SK-N-SH (cell line): ENCODE measurements at regions not wholly inside any gene's neighbourhood (a gene's known extent, or its start where the extent isn't known, plus 50 kb on each side); places are given as distances from the start of the nearest gene placed in this dataset.

Experiments
- CTCF ChIA-PET: fragments of 300-600, 350-600 bp; formaldehyde crosslinking; extraction: SDS; loops from one replicate; lab custom pipeline; 2021; lab: Yijun Ruan, JAX
- POLR2A ChIA-PET: fragments of 350-600 bp; sonication (Branson Sonifier 250); formaldehyde crosslinking; extraction: SDS; loops from one replicate; lab custom pipeline; 2020; ENCODE audit warnings: antibody characterized with exemption, inconsistent platforms; lab: Yijun Ruan, JAX
- DNase-seq: peaks from one replicate; pipeline ENCODE4 v3.0.0; 2012
- H2AFZ ChIP-seq: fragments of 200-600 bp; sonication (generic); 2 replicates; pipeline ENCODE4 v1.8.1; 2016; ENCODE audit warnings: antibody characterized with exemption, mild to moderate bottlenecking, low read depth
- H3F3A ChIP-seq: fragments of 200-600 bp; sonication (generic); replicated peaks from 2 replicates; pipeline ENCODE3; 2016; ENCODE audit warnings: antibody characterized with exemption, mild to moderate bottlenecking; ENCODE audit not compliant: insufficient read depth
- H3K27ac ChIP-seq, 2 experiments: fragments of 200-500 bp in 1 of 2; fragments of 200-600 bp in 1 of 2; sonication (Bioruptor generic) in 1 of 2; sonication (generic), shearing (Covaris generic) in 1 of 2; 2 replicates each; pipeline versions ENCODE4 v1.5.1 to v1.6.1; 2014 to 2016; ENCODE audit warnings: low read depth in 2 of 2, inconsistent platforms in 1 of 2, low read length in 1 of 2, mild to moderate bottlenecking in 1 of 2, mixed read lengths in 1 of 2
- H3K27me3 ChIP-seq: fragments of 200-600 bp; sonication (generic), shearing (Covaris generic); 2 replicates; pipeline ENCODE4 v1.6.1; 2016; ENCODE audit warnings: mixed run types; ENCODE audit not compliant: insufficient read depth
- H3K36me3 ChIP-seq, 2 experiments: fragments of 200-500 bp in 1 of 2; fragments of 200-600 bp in 1 of 2; sonication (Bioruptor generic) in 1 of 2; sonication (generic) in 1 of 2; replicated peaks in 1 of 2; 2 replicates each; pipeline versions ENCODE3 to v1.5.1; 2014 to 2016; ENCODE audit warnings: low read length in 1 of 2, mild to moderate bottlenecking in 1 of 2; ENCODE audit not compliant: insufficient read depth in 2 of 2, control insufficient read depth in 1 of 2
- H3K4me1 ChIP-seq, 2 experiments: fragments of 200-500 bp in 1 of 2; fragments of 200-600 bp in 1 of 2; sonication (Bioruptor generic) in 1 of 2; sonication (generic), shearing (Covaris generic) in 1 of 2; 2 replicates each; pipeline versions ENCODE4 v1.5.1 to v1.6.1; 2014 to 2016; ENCODE audit warnings: low read depth in 1 of 2, low read length in 1 of 2, mixed run types in 1 of 2; ENCODE audit not compliant: insufficient read depth in 2 of 2, control insufficient read depth in 1 of 2
- H3K4me2 ChIP-seq: fragments of 200-600 bp; sonication (generic), shearing (Covaris generic); 2 replicates; pipeline ENCODE4 v1.6.1; 2017; ENCODE audit warnings: mixed run types
- H3K4me3 ChIP-seq, 2 experiments: fragments of 200-500 bp in 1 of 2; fragments of 200-600 bp in 1 of 2; sonication (Bioruptor generic) in 1 of 2; sonication (generic), shearing (Covaris generic) in 1 of 2; 2 replicates each; pipeline versions ENCODE4 v1.5.1 to v1.8.1; 2014 to 2016; ENCODE audit warnings: low read depth in 2 of 2, inconsistent platforms in 1 of 2, low read length in 1 of 2, mild to moderate bottlenecking in 1 of 2, mixed read lengths in 1 of 2, moderate library complexity in 1 of 2
- H3K79me2 ChIP-seq: fragments of 200-600 bp; sonication (generic); 2 replicates; pipeline ENCODE4 v1.8.1; 2017; ENCODE audit warnings: mild to moderate bottlenecking; ENCODE audit not compliant: insufficient read depth
- H3K9ac ChIP-seq: fragments of 200-600 bp; sonication (generic); 2 replicates; pipeline ENCODE4 v1.6.1; 2017; ENCODE audit warnings: mixed run types
- H3K9me2 ChIP-seq: fragments of 200-600 bp; sonication (generic); 2 replicates; pipeline ENCODE4 v1.6.1; 2017; ENCODE audit warnings: mixed run types
- H3K9me3 ChIP-seq: fragments of 200-600 bp; sonication (generic); 2 replicates; pipeline ENCODE4 v1.6.1; 2017; ENCODE audit warnings: mixed run types, mild to moderate bottlenecking, moderate library complexity
- H4K20me1 ChIP-seq: fragments of 200-600 bp; sonication (generic); 2 replicates; pipeline ENCODE4 v1.6.1; 2017; ENCODE audit warnings: mild to moderate bottlenecking, mixed run types; ENCODE audit not compliant: insufficient read depth
- CTCF ChIP-seq: fragments of 200-600 bp; sonication (generic); IDR thresholded peaks from 2 replicates; pipeline ENCODE4 v1.6.1; 2017; ENCODE audit warnings: antibody characterized with exemption, mild to moderate bottlenecking, moderate library complexity
- ELF1 ChIP-seq: IDR thresholded peaks from 2 replicates; pipeline ENCODE4 v1.4.0; 2012
- EP300 ChIP-seq, 2 experiments: IDR thresholded peaks; 2 replicates each; pipeline versions ENCODE4 v1.4.0 to v1.6.1; 2012; ENCODE audit warnings: borderline replicate concordance in 1 of 2, low read depth in 1 of 2, low read length in 1 of 2
- FOXJ3 ChIP-seq: sonication (generic); formaldehyde crosslinking; IDR thresholded peaks from 2 replicates; pipeline ENCODE4 v1.5.1; 2020; ENCODE audit warnings: mild to moderate bottlenecking, missing genetic modification reagents
- IRF3 ChIP-seq: fragments of 150-350 bp; IDR thresholded peaks from 2 replicates; pipeline ENCODE4 v1.6.1; 2016; ENCODE audit warnings: mild to moderate bottlenecking, low read depth, low read length
- MXI1 ChIP-seq: IDR thresholded peaks from 2 replicates; pipeline ENCODE4 v1.6.1; 2012; ENCODE audit warnings: mild to moderate bottlenecking, low read depth, low read length, improper control_type of control experiment
- NRF1 ChIP-seq: IDR thresholded peaks from 2 replicates; pipeline ENCODE4 v1.6.1; 2012; ENCODE audit warnings: low read depth, mild to moderate bottlenecking, low read length
- PBX3 ChIP-seq: IDR thresholded peaks from 2 replicates; pipeline ENCODE4; 2012
- RCOR1 ChIP-seq: fragments of 150-350 bp; IDR thresholded peaks from 2 replicates; pipeline ENCODE4 v1.6.1; 2017; ENCODE audit warnings: antibody characterized with exemption, low read length
- RFX5 ChIP-seq: IDR thresholded peaks from 2 replicates; pipeline ENCODE4 v1.6.1; 2012; ENCODE audit warnings: mild to moderate bottlenecking, improper control_type of control experiment, low read length
- TAF1 ChIP-seq: IDR thresholded peaks from 2 replicates; pipeline ENCODE4 v1.6.1; 2012; ENCODE audit warnings: low read depth, mild to moderate bottlenecking, low read length, moderate library complexity, borderline replicate concordance
- TCF12 ChIP-seq: IDR thresholded peaks from 2 replicates; pipeline ENCODE4 v1.4.0; 2012
- TEAD4 ChIP-seq: IDR thresholded peaks from 2 replicates; pipeline ENCODE4 v1.4.0; 2012; ENCODE audit warnings: mild to moderate bottlenecking, borderline replicate concordance; ENCODE audit not compliant: insufficient read depth
- USF1 ChIP-seq: IDR thresholded peaks from 2 replicates; pipeline ENCODE4 v1.4.0; 2012; ENCODE audit warnings: low read depth, borderline replicate concordance
- YY1 ChIP-seq: IDR thresholded peaks from 2 replicates; pipeline ENCODE4 v1.4.0; 2012; ENCODE audit warnings: low read depth, mild to moderate bottlenecking
- WGBS: methylation state at CpG from one replicate; pipeline ENCODE4 v1.1.6; 2017; ENCODE audit warnings: low lambda C conversion rate; 5-methylcytosine and 5-hydroxymethylcytosine counted together

- POLR2A ChIA-PET, result no interaction called here
- Histone ChIP-seq H3K36me3 (no peaks in the 10 kb centered on the region), H3K27me3 (no peaks in the 10 kb centered on the region), H3F3A (no peaks in the 10 kb centered on the region), H2AFZ (peak overlapping the region; percentile 77; the same call in 1 of the 2 replicates), H3K79me2 (no peaks in the 10 kb centered on the region), H3K4me3 (peak overlapping the region; percentile 34 to 46; a peak in 2 of 4 replicates), H3K4me2 (peak overlapping the region; percentile 56), H3K9ac (no peak overlapping the region), H4K20me1 (no peaks in the 10 kb centered on the region), H3K27ac (no peak overlapping the region), H3K9me3 (no peaks in the 10 kb centered on the region), H3K4me1 (peaks cover 0 to 5% of the 10 kb centered on the region in 2 experiments; a peak in 1 of 4 replicates), H3K9me2 (no peaks in the 10 kb centered on the region)
- CTCF ChIA-PET, result no interaction called here
- WGBS, result 47% methylated on average over 9 of the region's 9 CpGs
- TF ChIP-seq ELF1, result no peak
- TF ChIP-seq FOXJ3 (CRISPR knock-in tag), result no peak
- TF ChIP-seq CTCF, result no peak
- TF ChIP-seq RFX5, result no peak
- no peak for TF ChIP-seq TCF12
- no peak for TF ChIP-seq EP300 (IDR thresholded peaks at IDR 0.05; ENCODE audit: borderline replicate concordance in 1 of 2, low read depth in 1 of 2, low read length in 1 of 2)
- no peak for TF ChIP-seq RCOR1
- no peak for DNase-seq
Observed at GRCh38 chr10:53025172-53025711, 252.7 kb upstream of the MBL2 start.

- 64% methylated on average over 2 of the region's 2 CpGs for WGBS
- no peaks in the 10 kb centered on the region for H3K9me2 ChIP-seq
Observed at GRCh38 chr10:53023411-53023810, 250.8 kb upstream of the MBL2 start.

More at GRCh38 chr10:53023411-53023810, 250.8 kb upstream of the MBL2 start:
- H3K36me3 ChIP-seq, result no peaks in the 10 kb centered on the region
- no peak overlapping the region for H3K4me3 ChIP-seq
- H3K27ac ChIP-seq, result no peak overlapping the region
- H3F3A ChIP-seq, result no peaks in the 10 kb centered on the region
- no peak overlapping the region for H2AFZ ChIP-seq
- CTCF ChIA-PET, result no interaction called here
- no peak for DNase-seq
- H3K9me3 ChIP-seq, result no peaks in the 10 kb centered on the region
- no peaks in the 10 kb centered on the region for H3K79me2 ChIP-seq
- no peaks in the 10 kb centered on the region for H3K27me3 ChIP-seq
- no peak overlapping the region for H3K9ac ChIP-seq
- no peaks in the 10 kb centered on the region for H4K20me1 ChIP-seq
- no peak overlapping the region for H3K4me2 ChIP-seq
- H3K4me1 ChIP-seq, result no peaks in the 10 kb centered on the region
- TF ChIP-seq PBX3, result no peak
- no peak for TF ChIP-seq ELF1
- TF ChIP-seq IRF3, result no peak
- no peak for TF ChIP-seq EP300 (IDR thresholded peaks at IDR 0.05; ENCODE audit: borderline replicate concordance in 1 of 2, low read depth in 1 of 2, low read length in 1 of 2)
- TF ChIP-seq YY1, result no peak
- TF ChIP-seq TAF1, result no peak
- no peak for TF ChIP-seq TEAD4
- TF ChIP-seq NRF1, result no peak
- TF ChIP-seq CTCF, result no peak
- no peak for TF ChIP-seq MXI1
- no peak for TF ChIP-seq USF1
- TF ChIP-seq, all 33 proteins: peak for 0
- POLR2A ChIA-PET, result no interaction called here
